ENCODE measurements at regions not wholly inside any gene's neighbourhood (a gene's known extent, or its start where the extent isn't known, plus 50 kb on each side); places are given as distances from the start of the nearest gene placed in this dataset.
"Not testable (repeated sequence)": the region's sequence is repeated elsewhere in the genome, so short reads cannot be mapped to it uniquely, and the experiment has no call there.

- WGBS (ENCODE audit: insufficient coverage): 75% methylated on average over 16 of the region's 22 CpGs
- no peak for DNase-seq
- H3K4me1 ChIP-seq (ENCODE audit: control insufficient read depth, insufficient read depth, low read length): no peaks in the 10 kb centered on the region
- H3K4me3 ChIP-seq (ENCODE audit: low read length): no peak overlapping the region
- H3K36me3 ChIP-seq (ENCODE audit: control insufficient read depth, insufficient read depth, low read length): no peaks in the 10 kb centered on the region
- peaks cover 67% of the 10 kb centered on the region for H3K9me3 ChIP-seq (replicated peaks; ENCODE audit: control insufficient read depth, low read depth, low read length)
- H3K27ac ChIP-seq (ENCODE audit: low read length): no peak overlapping the region
- H3K27me3 ChIP-seq (ENCODE audit: control insufficient read depth, insufficient read depth, low read length): no peaks in the 10 kb centered on the region
Measured at GRCh38 chr12:34405286-34406227, 383.3 kb downstream of the ALG10 start.

GRCh38 chr12:34406228-34406995, 384.1 kb downstream of the ALG10 start:
- 73% methylated on average over 15 of the region's 18 CpGs for WGBS (ENCODE audit: insufficient coverage)
- Histone ChIP-seq H3K27me3 (ENCODE audit: control insufficient read depth, insufficient read depth, low read length) (no peaks in the 10 kb centered on the region), H3K4me1 (ENCODE audit: control insufficient read depth, insufficient read depth, low read length) (no peaks in the 10 kb centered on the region), H3K27ac (ENCODE audit: low read length) (no peak overlapping the region), H3K9me3 (replicated peaks; ENCODE audit: control insufficient read depth, low read depth, low read length) (peaks cover 59% of the 10 kb centered on the region), H3K36me3 (ENCODE audit: control insufficient read depth, insufficient read depth, low read length) (no peaks in the 10 kb centered on the region), H3K4me3 (ENCODE audit: low read length) (no peak overlapping the region)
- no peak for DNase-seq

GRCh38 chr12:34406996-34407300, 384.7 kb downstream of the ALG10 start:
- peaks cover 57% of the 10 kb centered on the region for H3K9me3 ChIP-seq (replicated peaks; ENCODE audit: control insufficient read depth, low read depth, low read length)

GRCh38 chr12:34407813-34408212, 385.5 kb downstream of the ALG10 start:
- H3K27ac ChIP-seq (ENCODE audit: low read length): no peak overlapping the region
- no peaks in the 10 kb centered on the region for H3K4me1 ChIP-seq (ENCODE audit: control insufficient read depth, insufficient read depth, low read length)
- no peak overlapping the region for H3K4me3 ChIP-seq (ENCODE audit: low read length)
- H3K36me3 ChIP-seq (ENCODE audit: control insufficient read depth, insufficient read depth, low read length): no peaks in the 10 kb centered on the region
- WGBS (ENCODE audit: insufficient coverage): no CpG with 5 or more reads among the region's 5 CpGs
- H3K27me3 ChIP-seq (ENCODE audit: control insufficient read depth, insufficient read depth, low read length): no peaks in the 10 kb centered on the region
- DNase-seq: no peak
- peaks cover 51% of the 10 kb centered on the region for H3K9me3 ChIP-seq (replicated peaks; ENCODE audit: control insufficient read depth, low read depth, low read length)

More at GRCh38 chr12:34406996-34407300, 384.7 kb downstream of the ALG10 start:
- no peaks in the 10 kb centered on the region for H3K27me3 ChIP-seq (ENCODE audit: control insufficient read depth, insufficient read depth, low read length)
- no peaks in the 10 kb centered on the region for H3K36me3 ChIP-seq (ENCODE audit: control insufficient read depth, insufficient read depth, low read length)
- WGBS (ENCODE audit: insufficient coverage): 90% methylated on average over 6 of the region's 8 CpGs
- H3K4me1 ChIP-seq (ENCODE audit: control insufficient read depth, insufficient read depth, low read length): no peaks in the 10 kb centered on the region
- H3K4me3 ChIP-seq (ENCODE audit: low read length): no peak overlapping the region
- no peak for DNase-seq
- no peak overlapping the region for H3K27ac ChIP-seq (ENCODE audit: low read length)

- H3K4me3 ChIP-seq (ENCODE audit: low read length); H3K36me3 ChIP-seq (ENCODE audit: control insufficient read depth, insufficient read depth, low read length); DNase-seq; H3K4me1 ChIP-seq (ENCODE audit: control insufficient read depth, insufficient read depth, low read length); H3K27me3 ChIP-seq (ENCODE audit: control insufficient read depth, insufficient read depth, low read length); H3K27ac ChIP-seq (ENCODE audit: low read length): not testable (repeated sequence)
- H3K9me3 ChIP-seq (replicated peaks; ENCODE audit: control insufficient read depth, low read depth, low read length): peaks cover 24% of the 10 kb centered on the region
- WGBS (ENCODE audit: insufficient coverage): 82% methylated on average over 3 of the region's 4 CpGs
Measured at GRCh38 chr12:34431509-34431908, 409.2 kb downstream of the ALG10 start.
